IMR-90 (cell line): ENCODE measurements at regions not wholly inside any gene's neighbourhood (a gene's known extent, or its start where the extent isn't known, plus 50 kb on each side); places are given as distances from the start of the nearest gene placed in this dataset.

ENCODE experiments used
- ATAC-seq: fragments of 200-7000 bp; cut with Tn5 transposase; 2 replicates; pipeline ENCODE4 v1.9.1; 2020; ENCODE audit warnings: low read depth, mild to moderate bottlenecking, moderate library complexity
- BruUV-seq: library from RNA; stranded (reverse); fragments of 400-500 nt; replicated peaks from 2 replicates; lab custom pipeline; 2021; lab: Mats Ljungman, UMichigan
- CTCF ChIA-PET: fragments of 300-600 bp; formaldehyde crosslinking; extraction: SDS; loops from one replicate; lab custom pipeline; 2021; ENCODE audit warnings: antibody characterized with exemption; lab: Yijun Ruan, JAX
- POLR2A ChIA-PET: fragments of 300-600 bp; sonication (Branson Sonifier 250); formaldehyde crosslinking; loops from one replicate; lab custom pipeline; 2022; ENCODE audit warnings: antibody characterized with exemption; ENCODE audit not compliant: unreplicated experiment; lab: Charles Lee
- DNase-seq: peaks from one replicate; pipeline ENCODE4 v3.0.0; 2013
- H2AFZ ChIP-seq: replicated peaks from 2 replicates; pipeline ENCODE3; 2013; ENCODE audit warnings: low read length, mild to moderate bottlenecking; ENCODE audit not compliant: poor library complexity
- H2AK5ac ChIP-seq: 2 replicates; pipeline ENCODE4 v1.6.1; 2013; ENCODE audit warnings: low read depth, low read length, inconsistent platforms
- H2AK9ac ChIP-seq: replicated peaks from 2 replicates; pipeline ENCODE3; 2013; ENCODE audit warnings: mild to moderate bottlenecking, low read depth, low read length, moderate library complexity; ENCODE audit not compliant: poor library complexity
- H2BK120ac ChIP-seq: 2 replicates; pipeline ENCODE4 v1.6.1; 2013; ENCODE audit warnings: low read depth, low read length, inconsistent platforms
- H2BK15ac ChIP-seq: 3 replicates; pipeline ENCODE4 v1.6.1; 2013; ENCODE audit warnings: low read depth, low read length, inconsistent platforms
- H2BK20ac ChIP-seq: 2 replicates; pipeline ENCODE4 v1.6.1; 2013; ENCODE audit warnings: low read depth, mild to moderate bottlenecking, inconsistent platforms, low read length, moderate library complexity
- H2BK5ac ChIP-seq: 2 replicates; pipeline ENCODE4 v1.6.1; 2013; ENCODE audit warnings: mild to moderate bottlenecking, low read depth, low read length, inconsistent platforms; ENCODE audit not compliant: poor library complexity, severe bottlenecking
- H3K14ac ChIP-seq: replicated peaks from 2 replicates; pipeline ENCODE4 v1.6.1; 2013; ENCODE audit warnings: low read depth, low read length, inconsistent platforms
- H3K18ac ChIP-seq: 2 replicates; pipeline ENCODE4 v1.6.1; 2013; ENCODE audit warnings: low read depth, low read length, control low read depth
- H3K23ac ChIP-seq: 2 replicates; pipeline ENCODE4 v1.6.1; 2013; ENCODE audit warnings: low read depth, low read length, inconsistent platforms
- H3K27ac ChIP-seq: 2 replicates; pipeline ENCODE4 v1.5.1; 2013; ENCODE audit warnings: mild to moderate bottlenecking, control low read depth, low read length; ENCODE audit not compliant: insufficient read depth
- H3K27me3 ChIP-seq: 2 replicates; pipeline ENCODE4 v1.6.1; 2013; ENCODE audit warnings: low read length; ENCODE audit not compliant: control insufficient read depth, insufficient read depth
- H3K36me3 ChIP-seq: 2 replicates; pipeline ENCODE4 v1.6.1; 2013; ENCODE audit warnings: low read length, mixed read lengths; ENCODE audit not compliant: control insufficient read depth, insufficient read depth
- H3K4ac ChIP-seq: 2 replicates; pipeline ENCODE4 v1.6.1; 2013; ENCODE audit warnings: low read depth, low read length, inconsistent platforms
- H3K4me1 ChIP-seq: 2 replicates; pipeline ENCODE4 v1.6.1; 2013; ENCODE audit warnings: low read length, mixed read lengths; ENCODE audit not compliant: control insufficient read depth, insufficient read depth
- H3K4me2 ChIP-seq: 2 replicates; pipeline ENCODE4 v1.6.1; 2013; ENCODE audit warnings: low read depth, mild to moderate bottlenecking, control low read depth, low read length, moderate library complexity
- H3K4me3 ChIP-seq: 2 replicates; pipeline ENCODE4 v1.5.1; 2013; ENCODE audit warnings: low read depth, mild to moderate bottlenecking, control low read depth, low read length, moderate library complexity; ENCODE audit not compliant: insufficient read depth
- H3K56ac ChIP-seq: 2 replicates; pipeline ENCODE4 v1.6.1; 2013; ENCODE audit warnings: low read length, inconsistent platforms; ENCODE audit not compliant: insufficient read depth; ENCODE audit errors: extremely low read depth
- H3K79me1 ChIP-seq, 2 experiments: 2 replicates each; pipeline ENCODE4 v1.6.1; 2013; ENCODE audit warnings: low read length in 2 of 2, inconsistent platforms in 1 of 2, low read depth in 1 of 2
- H3K9ac ChIP-seq: 2 replicates; pipeline ENCODE4 v1.6.1; 2013; ENCODE audit warnings: low read depth, low read length, control low read depth
- H3K9me1 ChIP-seq: 2 replicates; pipeline ENCODE4 v1.6.1; 2013; ENCODE audit warnings: low read length, inconsistent platforms; ENCODE audit not compliant: insufficient read depth
- H3K9me3 ChIP-seq: 2 replicates; pipeline ENCODE4 v1.6.1; 2013; ENCODE audit warnings: low read length; ENCODE audit not compliant: control insufficient read depth, insufficient read depth
- H4K20me1 ChIP-seq: 2 replicates; pipeline ENCODE4 v1.6.1; 2013; ENCODE audit warnings: low read length, inconsistent platforms; ENCODE audit not compliant: insufficient read depth
- H4K5ac ChIP-seq: 2 replicates; pipeline ENCODE4 v1.6.1; 2013; ENCODE audit warnings: mild to moderate bottlenecking, low read depth, low read length, control low read depth
- H4K8ac ChIP-seq, 2 experiments: 2 replicates each; pipeline ENCODE4 v1.6.1; 2013; ENCODE audit warnings: low read depth in 2 of 2, low read length in 2 of 2, control low read depth in 1 of 2, inconsistent platforms in 1 of 2
- H4K91ac ChIP-seq: 2 replicates; pipeline ENCODE4 v1.6.1; 2013; ENCODE audit warnings: low read depth, low read length, inconsistent platforms; ENCODE audit not compliant: insufficient read depth
- BHLHE40 ChIP-seq: fragments of 150-350 bp; IDR thresholded peaks from 2 replicates; pipeline ENCODE4 v1.6.1; 2016; ENCODE audit warnings: mild to moderate bottlenecking, low read depth, low read length
- CEBPB ChIP-seq: IDR thresholded peaks from 2 replicates; pipeline ENCODE4 v1.6.1; 2012; ENCODE audit warnings: low read depth, low read length, improper control_type of control experiment
- CHD1 ChIP-seq: IDR thresholded peaks from 2 replicates; pipeline ENCODE4 v1.6.1; 2012; ENCODE audit warnings: low read depth, low read length, improper control_type of control experiment
- FOS ChIP-seq: fragments of 150-350 bp; IDR thresholded peaks from 2 replicates; pipeline ENCODE4 v1.6.1; 2016; ENCODE audit warnings: low read depth, low read length
- MAZ ChIP-seq: IDR thresholded peaks from 2 replicates; pipeline ENCODE4 v1.6.1; 2012; ENCODE audit warnings: low read depth, mild to moderate bottlenecking, low read length, improper control_type of control experiment, moderate library complexity, borderline replicate concordance
- MXI1 ChIP-seq: IDR thresholded peaks from 2 replicates; pipeline ENCODE4 v1.6.1; 2012; ENCODE audit warnings: low read depth, mild to moderate bottlenecking, low read length, moderate library complexity, borderline replicate concordance
- POLR2A ChIP-seq: IDR thresholded peaks from 2 replicates; pipeline ENCODE4 v1.6.1; 2012; ENCODE audit warnings: mild to moderate bottlenecking, low read depth, low read length
- RAD21 ChIP-seq: IDR thresholded peaks from 2 replicates; pipeline ENCODE4 v1.6.1; 2012; ENCODE audit warnings: low read length, improper control_type of control experiment
- RCOR1 ChIP-seq: IDR thresholded peaks from 2 replicates; pipeline ENCODE4 v1.6.1; 2012; ENCODE audit warnings: mild to moderate bottlenecking, low read length, improper control_type of control experiment; ENCODE audit not compliant: insufficient replicate concordance
- RFX5 ChIP-seq: IDR thresholded peaks from 2 replicates; pipeline ENCODE4 v1.8.0; 2012; ENCODE audit warnings: low read depth, mild to moderate bottlenecking, low read length, moderate library complexity
- WGBS, 2 experiments: methylation state at CpG; one replicate each; pipeline versions ENCODE4 v1.1.5 to v1.1.7; 2013; ENCODE audit warnings: missing lambda C conversion rate in 2 of 2; ENCODE audit not compliant: insufficient read length in 1 of 2; ENCODE audit errors: extremely low coverage in 2 of 2; 5-methylcytosine and 5-hydroxymethylcytosine counted together
- dilution Hi-C: fragments of 300-500 bp; cut with HindIII; formaldehyde crosslinking; loops from one replicate; pipeline ENCODE4 v1.14.3; 2018; ENCODE audit warnings: low sequenced_read_pairs; ENCODE audit not compliant: unreplicated experiment
- in situ Hi-C: fragments of 300-500 bp; cut with MboI; formaldehyde crosslinking; loops from 3 replicates; pipeline ENCODE4 v1.14.3; 2019; ENCODE audit warnings: low sequenced_read_pairs, inconsistent platforms, mixed read lengths
- intact Hi-C: fragments of 100-400 bp; cut with micrococcal nuclease; formaldehyde crosslinking; loops from 2 replicates; pipeline ENCODE4 v1.10.0; 2022
- TF ChIP-seq, protein P1 (sequence below): conservative IDR thresholded peaks from 2 replicates; pipeline ENCODE4 v1.5.1; 2012; ENCODE audit warnings: mild to moderate bottlenecking, low read depth, low read length, improper control_type of control experiment
- TF ChIP-seq, protein P2 (sequence below): fragments of 150-350 bp; IDR thresholded peaks from 2 replicates; pipeline ENCODE4 v1.6.1; 2016; ENCODE audit warnings: low read depth, mild to moderate bottlenecking, low read length, moderate library complexity, borderline replicate concordance
- TF ChIP-seq, protein P3 (sequence below): fragments of 150-350 bp; IDR thresholded peaks from 2 replicates; pipeline ENCODE4 v1.6.1; 2017; ENCODE audit warnings: mild to moderate bottlenecking, antibody characterized with exemption, low read length, low read depth

- ChIA-PET POLR2A (no interaction called here), CTCF (no interaction called here)
- Histone ChIP-seq H3K23ac (no peak overlapping the region), H4K8ac (no peak overlapping the region), H3K9ac (no peak overlapping the region), H3K4ac (no peak overlapping the region), H2BK20ac (no peak overlapping the region), H3K9me1 (no peaks in the 10 kb centered on the region), H2BK5ac (no peak overlapping the region), H3K9me3 (peaks cover 2% of the 10 kb centered on the region; the same call in 1 of the 2 replicates), H2AK9ac (no peak overlapping the region), H4K5ac (no peak overlapping the region), H2BK15ac (no peak overlapping the region), H2AFZ (no peak overlapping the region), H4K91ac (no peak overlapping the region), H3K4me1 (no peaks in the 10 kb centered on the region), H3K56ac (no peak overlapping the region), H3K27me3 (no peaks in the 10 kb centered on the region), H3K14ac (no peak overlapping the region), H3K4me3 (no peak overlapping the region), H3K36me3 (no peaks in the 10 kb centered on the region), H3K4me2 (no peak overlapping the region), H3K18ac (no peak overlapping the region), H2AK5ac (no peak overlapping the region), H4K20me1 (no peaks in the 10 kb centered on the region), H3K27ac (no peak overlapping the region), H3K79me1 (no peaks in the 10 kb centered on the region), H2BK120ac (no peak overlapping the region)
- in situ Hi-C loops (no loop called here), dilution Hi-C loops (no loop called here), intact Hi-C loops (no loop called here)
- no TSS peak for BruUV-seq
- no peak for ATAC-seq
- no peak for DNase-seq
- TF ChIP-seq, protein P1, sequence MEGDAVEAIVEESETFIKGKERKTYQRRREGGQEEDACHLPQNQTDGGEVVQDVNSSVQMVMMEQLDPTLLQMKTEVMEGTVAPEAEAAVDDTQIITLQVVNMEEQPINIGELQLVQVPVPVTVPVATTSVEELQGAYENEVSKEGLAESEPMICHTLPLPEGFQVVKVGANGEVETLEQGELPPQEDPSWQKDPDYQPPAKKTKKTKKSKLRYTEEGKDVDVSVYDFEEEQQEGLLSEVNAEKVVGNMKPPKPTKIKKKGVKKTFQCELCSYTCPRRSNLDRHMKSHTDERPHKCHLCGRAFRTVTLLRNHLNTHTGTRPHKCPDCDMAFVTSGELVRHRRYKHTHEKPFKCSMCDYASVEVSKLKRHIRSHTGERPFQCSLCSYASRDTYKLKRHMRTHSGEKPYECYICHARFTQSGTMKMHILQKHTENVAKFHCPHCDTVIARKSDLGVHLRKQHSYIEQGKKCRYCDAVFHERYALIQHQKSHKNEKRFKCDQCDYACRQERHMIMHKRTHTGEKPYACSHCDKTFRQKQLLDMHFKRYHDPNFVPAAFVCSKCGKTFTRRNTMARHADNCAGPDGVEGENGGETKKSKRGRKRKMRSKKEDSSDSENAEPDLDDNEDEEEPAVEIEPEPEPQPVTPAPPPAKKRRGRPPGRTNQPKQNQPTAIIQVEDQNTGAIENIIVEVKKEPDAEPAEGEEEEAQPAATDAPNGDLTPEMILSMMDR, result no peak
- TF ChIP-seq FOS, result no peak
- TF ChIP-seq BHLHE40, result no peak
- no peak for TF ChIP-seq RCOR1
- no peak for TF ChIP-seq CEBPB
- TF ChIP-seq MAZ, result no peak
- no peak for TF ChIP-seq MXI1
- no peak for TF ChIP-seq POLR2A
- TF ChIP-seq, protein P2, sequence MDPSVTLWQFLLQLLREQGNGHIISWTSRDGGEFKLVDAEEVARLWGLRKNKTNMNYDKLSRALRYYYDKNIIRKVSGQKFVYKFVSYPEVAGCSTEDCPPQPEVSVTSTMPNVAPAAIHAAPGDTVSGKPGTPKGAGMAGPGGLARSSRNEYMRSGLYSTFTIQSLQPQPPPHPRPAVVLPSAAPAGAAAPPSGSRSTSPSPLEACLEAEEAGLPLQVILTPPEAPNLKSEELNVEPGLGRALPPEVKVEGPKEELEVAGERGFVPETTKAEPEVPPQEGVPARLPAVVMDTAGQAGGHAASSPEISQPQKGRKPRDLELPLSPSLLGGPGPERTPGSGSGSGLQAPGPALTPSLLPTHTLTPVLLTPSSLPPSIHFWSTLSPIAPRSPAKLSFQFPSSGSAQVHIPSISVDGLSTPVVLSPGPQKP, result no peak
- TF ChIP-seq RFX5, result no peak
- TF ChIP-seq, protein P3, sequence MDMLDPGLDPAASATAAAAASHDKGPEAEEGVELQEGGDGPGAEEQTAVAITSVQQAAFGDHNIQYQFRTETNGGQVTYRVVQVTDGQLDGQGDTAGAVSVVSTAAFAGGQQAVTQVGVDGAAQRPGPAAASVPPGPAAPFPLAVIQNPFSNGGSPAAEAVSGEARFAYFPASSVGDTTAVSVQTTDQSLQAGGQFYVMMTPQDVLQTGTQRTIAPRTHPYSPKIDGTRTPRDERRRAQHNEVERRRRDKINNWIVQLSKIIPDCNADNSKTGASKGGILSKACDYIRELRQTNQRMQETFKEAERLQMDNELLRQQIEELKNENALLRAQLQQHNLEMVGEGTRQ, result no peak
- TF ChIP-seq CHD1, result no peak
- TF ChIP-seq RAD21, result no peak
- no CpG with 5 or more reads among the region's 6 CpGs for WGBS, 2 experiments
Observed at GRCh38 chr4:60122820-60123219, 1077.3 kb upstream of the ADGRL3 start.
